Activated CD8-positive, alpha-beta T cell treated with anti-CD3 and anti-CD28 coated beads for 36 hours (primary cell): ENCODE measurements at regions not wholly inside any gene's neighbourhood (a gene's known extent, or its start where the extent isn't known, plus 50 kb on each side); places are given as distances from the start of the nearest gene placed in this dataset.

Experiments
- ATAC-seq: fragments of 200-7000 bp; cut with Tn5 transposase; one replicate; pipeline ENCODE4 v1.10.0; 2021; ENCODE audit warnings: mild to moderate bottlenecking, moderate library complexity
- CTCF ChIA-PET: fragments of 350-600 bp; sonication (Branson Sonifier 250); formaldehyde crosslinking; loops from one replicate; lab custom pipeline; 2021; ENCODE audit warnings: antibody characterized with exemption; lab: Charles Lee
- POLR2A ChIA-PET: fragments of 350-600 bp; sonication (Branson Sonifier 250); formaldehyde crosslinking; loops from one replicate; lab custom pipeline; 2021; ENCODE audit warnings: antibody characterized with exemption; lab: Charles Lee
- DNase-seq: peaks from one replicate; pipeline ENCODE4 v3.0.0-alpha.2; 2020
- H3K27ac Mint-ChIP-seq: one replicate; pipeline ENCODE4 v1.8.0; 2021; ENCODE audit warnings: mild to moderate bottlenecking, mixed read lengths
- H3K27me3 Mint-ChIP-seq: one replicate; pipeline ENCODE4 v1.8.0; 2021; ENCODE audit warnings: mixed read lengths
- H3K36me3 Mint-ChIP-seq: one replicate; pipeline ENCODE4 v1.8.0; 2021; ENCODE audit warnings: low read depth, mixed read lengths
- H3K4me1 Mint-ChIP-seq: one replicate; pipeline ENCODE4 v1.8.0; 2021; ENCODE audit warnings: low read depth, mixed read lengths
- H3K4me3 Mint-ChIP-seq: one replicate; pipeline ENCODE4 v1.8.0; 2021; ENCODE audit warnings: mild to moderate bottlenecking, moderate library complexity, mixed read lengths
- H3K9me3 Mint-ChIP-seq: one replicate; pipeline ENCODE4 v1.8.0; 2021; ENCODE audit warnings: mixed read lengths
- CTCF ChIP-seq: fragments of 200-600 bp; IDR thresholded peaks from one replicate; pipeline ENCODE4 v1.8.0; 2022; ENCODE audit warnings: antibody characterized with exemption, mild to moderate bottlenecking
- intact Hi-C: fragments of 100-400 bp; cut with micrococcal nuclease; formaldehyde crosslinking; loops from one replicate; pipeline ENCODE4 v1.10.0; 2022

GRCh38 chr10:98318861-98319260 lies 50.9 kb upstream of the LOXL4 start:
- H3K4me3 Mint-ChIP-seq: no peak overlapping the region
- intact Hi-C loops: loop anchor here (10.0 kb wide), 1 partner anchor 144 kb away; no protein-coding TSS in a partner anchor
- CTCF ChIA-PET: interaction anchor here (1.0 kb wide), 2 partner anchors 9 to 12 kb away, joined by 3 to 4 read pairs; no protein-coding TSS in a partner anchor
- no peak for DNase-seq
- H3K9me3 Mint-ChIP-seq: no peaks in the 10 kb centered on the region
- H3K4me1 Mint-ChIP-seq: no peaks in the 10 kb centered on the region
- no peak overlapping the region for H3K27ac Mint-ChIP-seq
- no peak for ATAC-seq
- no peak for TF ChIP-seq CTCF
- H3K27me3 Mint-ChIP-seq: peaks cover 6% of the 10 kb centered on the region
- POLR2A ChIA-PET: no interaction called here
- H3K36me3 Mint-ChIP-seq: no peaks in the 10 kb centered on the region
